Cardiac fibroblast (primary cell): ENCODE measurements at regions not wholly inside any gene's neighbourhood (a gene's known extent, or its start where the extent isn't known, plus 50 kb on each side); places are given as distances from the start of the nearest gene placed in this dataset.

Experiments
- DNase-seq, 2 donors: peaks; one replicate each; pipeline versions ENCODE4 v3.0.0 to v3.0.0-alpha.2; 2010; ENCODE audit warnings: low read depth in 2 of 2
- H3K4me3 ChIP-seq, 2 donors: replicated peaks in 1 of 2; 1 replicate in 1 of 2; 2 replicates in 1 of 2; pipeline ENCODE4 v1.5.1; 2011; ENCODE audit warnings: low read depth in 2 of 2, low read length in 2 of 2, mild to moderate bottlenecking in 2 of 2, moderate library complexity in 1 of 2
- TF ChIP-seq, protein P1 (sequence below): IDR thresholded peaks from one replicate; pipeline ENCODE4 v1.5.1; 2011; ENCODE audit warnings: low read depth, mild to moderate bottlenecking, low read length, inconsistent platforms

DNA sequence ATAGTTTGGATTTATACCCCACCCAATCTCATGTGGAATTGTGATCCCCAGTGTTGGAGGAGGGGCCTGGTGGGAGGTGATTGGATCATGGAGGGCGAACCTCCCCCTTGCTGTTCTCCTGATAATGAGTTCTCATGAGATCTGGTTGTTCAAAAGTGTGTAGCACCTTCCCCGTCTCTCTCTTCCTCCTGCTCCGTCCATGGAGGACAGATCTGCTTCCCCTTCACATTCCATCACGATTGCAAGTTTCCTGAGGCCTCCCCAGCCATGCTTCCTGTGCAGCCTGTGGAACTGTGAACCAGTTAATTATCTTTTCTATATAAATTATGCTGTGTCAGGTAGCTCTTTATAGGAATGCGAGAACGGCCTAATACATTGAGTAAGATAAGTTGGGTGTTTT lies 518.8 kb upstream of the LCORL start:
- H3K4me3 ChIP-seq: no peak overlapping the region
- TF ChIP-seq, protein P1, sequence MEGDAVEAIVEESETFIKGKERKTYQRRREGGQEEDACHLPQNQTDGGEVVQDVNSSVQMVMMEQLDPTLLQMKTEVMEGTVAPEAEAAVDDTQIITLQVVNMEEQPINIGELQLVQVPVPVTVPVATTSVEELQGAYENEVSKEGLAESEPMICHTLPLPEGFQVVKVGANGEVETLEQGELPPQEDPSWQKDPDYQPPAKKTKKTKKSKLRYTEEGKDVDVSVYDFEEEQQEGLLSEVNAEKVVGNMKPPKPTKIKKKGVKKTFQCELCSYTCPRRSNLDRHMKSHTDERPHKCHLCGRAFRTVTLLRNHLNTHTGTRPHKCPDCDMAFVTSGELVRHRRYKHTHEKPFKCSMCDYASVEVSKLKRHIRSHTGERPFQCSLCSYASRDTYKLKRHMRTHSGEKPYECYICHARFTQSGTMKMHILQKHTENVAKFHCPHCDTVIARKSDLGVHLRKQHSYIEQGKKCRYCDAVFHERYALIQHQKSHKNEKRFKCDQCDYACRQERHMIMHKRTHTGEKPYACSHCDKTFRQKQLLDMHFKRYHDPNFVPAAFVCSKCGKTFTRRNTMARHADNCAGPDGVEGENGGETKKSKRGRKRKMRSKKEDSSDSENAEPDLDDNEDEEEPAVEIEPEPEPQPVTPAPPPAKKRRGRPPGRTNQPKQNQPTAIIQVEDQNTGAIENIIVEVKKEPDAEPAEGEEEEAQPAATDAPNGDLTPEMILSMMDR: no peak
- DNase-seq: no peak

DNA sequence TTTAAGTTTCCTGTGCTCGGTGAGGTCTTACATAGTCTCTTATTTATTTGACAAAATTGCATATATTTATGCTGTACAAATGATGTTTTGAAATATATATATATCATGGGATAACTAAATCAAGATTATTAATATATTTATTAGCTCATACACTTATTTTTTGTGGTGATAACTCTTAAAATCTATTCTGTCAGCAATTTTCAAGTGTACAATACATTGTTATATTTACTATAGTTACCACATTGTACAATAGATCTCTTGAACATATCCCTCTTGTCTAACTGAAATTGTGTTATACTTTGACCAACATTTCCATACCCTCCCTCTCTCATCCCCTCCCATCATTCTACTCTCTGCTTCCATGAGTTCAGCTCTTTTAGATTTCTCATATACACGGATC lies 516.6 kb upstream of the LCORL start:
- no peak for DNase-seq
- TF ChIP-seq, protein P1: no peak
- no peak overlapping the region for H3K4me3 ChIP-seq

DNA sequence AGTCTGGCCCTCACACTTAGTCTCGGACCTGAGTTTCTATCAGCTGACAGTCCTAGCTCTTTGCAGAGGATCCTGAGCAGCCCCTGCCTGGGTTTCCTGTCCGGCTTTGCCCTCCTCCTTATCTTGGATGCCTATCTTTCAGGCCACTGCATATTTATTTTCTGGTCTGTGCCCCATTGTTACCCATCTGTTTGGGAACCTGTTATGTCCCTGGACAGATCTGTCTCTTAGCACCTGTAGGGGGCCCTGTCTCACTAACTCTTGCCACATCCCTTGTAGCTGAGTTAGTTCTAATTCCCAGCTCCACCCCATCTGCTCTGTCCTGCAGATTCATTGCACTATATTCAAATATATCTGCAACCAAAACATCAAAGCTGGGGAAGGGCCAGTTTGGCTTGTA lies 514.9 kb upstream of the LCORL start:
- DNase-seq: no peak
- H3K4me3 ChIP-seq: no peak overlapping the region
- TF ChIP-seq, protein P1: no peak

DNA sequence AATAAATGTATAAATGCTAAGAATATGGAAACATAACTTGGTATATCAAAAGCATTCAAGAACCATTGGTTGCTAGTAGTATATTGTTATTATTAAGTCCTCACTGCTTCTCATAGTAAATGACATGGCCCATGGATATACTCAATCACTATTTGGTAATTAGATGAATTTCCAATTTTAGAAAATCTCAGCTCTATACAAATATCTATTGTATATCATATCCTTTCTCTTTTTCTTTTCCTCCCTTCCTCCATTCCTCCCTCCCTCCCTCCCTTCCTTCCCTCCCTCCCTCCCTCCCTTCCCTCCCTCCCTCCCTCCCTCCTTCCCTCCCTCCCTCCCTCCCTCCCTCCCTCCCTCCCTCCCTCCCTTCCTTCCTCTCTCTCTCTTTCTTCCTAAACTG lies 514.4 kb upstream of the LCORL start:
- DNase-seq: no peak
- TF ChIP-seq, protein P1: no peak

DNA sequence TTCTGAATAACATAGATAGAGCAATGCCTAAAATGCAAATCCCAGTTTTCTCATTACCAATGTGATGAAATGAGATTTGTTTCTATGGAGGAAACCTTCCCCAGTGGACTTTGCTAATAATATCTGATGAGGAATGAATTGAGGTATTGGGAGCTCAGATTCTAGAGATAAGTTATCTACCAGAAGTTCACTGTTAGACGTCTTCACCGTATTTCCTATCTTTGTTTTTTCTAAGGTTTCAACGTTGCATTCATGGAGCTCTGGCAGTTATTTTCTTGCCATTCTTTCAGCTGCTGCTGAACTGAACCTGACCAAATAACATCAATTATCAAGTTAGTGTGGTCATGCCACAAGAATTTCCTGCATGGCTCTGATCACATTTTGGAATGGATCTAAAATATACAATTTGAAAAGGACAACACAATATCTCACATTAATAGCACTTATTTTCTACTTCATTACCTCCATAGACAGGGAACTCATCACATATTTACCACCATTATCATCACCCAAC lies 511.8 kb upstream of the LCORL start:
- DNase-seq: no peak
- H3K4me3 ChIP-seq: no peak overlapping the region

More for the DNA sequence above, 514.4 kb upstream of the LCORL start:
- H3K4me3 ChIP-seq: no peak overlapping the region

DNA sequence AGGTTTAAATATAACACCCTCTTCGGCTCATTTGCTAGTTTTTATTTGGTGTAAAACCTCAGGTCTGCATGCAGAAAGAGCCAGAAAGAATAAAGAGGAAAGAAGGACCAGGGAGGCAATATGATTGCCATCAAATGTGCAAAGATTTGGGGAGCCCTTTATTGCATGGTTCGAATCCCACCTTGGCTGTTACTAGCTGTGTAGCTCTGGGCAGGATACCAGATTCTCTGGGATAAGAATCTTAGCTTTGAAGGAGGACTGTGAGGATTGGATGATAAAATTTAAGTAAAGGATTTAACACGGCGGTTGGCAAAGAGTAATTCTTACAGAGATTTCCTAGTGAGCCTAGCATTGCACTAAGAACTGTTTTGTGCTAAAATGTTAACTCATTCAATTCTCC lies 510.2 kb upstream of the LCORL start:
- TF ChIP-seq, protein P1: no peak
- H3K4me3 ChIP-seq: no peak overlapping the region
- DNase-seq: no peak

More for the DNA sequence above, 511.8 kb upstream of the LCORL start:
- TF ChIP-seq, protein P1: no peak

DNA sequence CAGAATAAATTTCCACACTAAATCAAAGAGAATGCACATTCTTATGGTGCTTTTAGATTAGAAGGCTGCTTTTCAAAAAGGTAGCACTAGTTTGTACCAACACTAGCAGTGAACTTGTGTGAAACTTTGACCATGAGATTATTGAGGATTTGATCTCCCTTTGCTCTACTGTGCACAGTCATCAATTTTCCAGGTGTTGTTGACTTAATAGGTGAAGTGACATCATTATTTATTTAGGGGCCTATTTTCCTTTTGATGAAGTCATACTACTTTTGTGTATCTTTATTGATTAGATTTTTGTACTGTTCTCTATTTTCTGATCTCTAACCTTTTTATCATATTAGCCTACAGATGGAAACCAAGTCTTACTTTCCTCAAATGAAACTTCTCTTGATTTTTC lies 507.9 kb upstream of the LCORL start:
- no peak overlapping the region for H3K4me3 ChIP-seq
- DNase-seq: no peak
- TF ChIP-seq, protein P1: no peak
